Thymus (tissue), 11 donors: ENCODE measurements at regions not wholly inside any gene's neighbourhood (a gene's known extent, or its start where the extent isn't known, plus 50 kb on each side); places are given as distances from the start of the nearest gene placed in this dataset.

Experiments used
- DNase-seq, 9 donors: peaks; one replicate each; pipeline ENCODE4 v3.0.0-alpha.2; 2013; ENCODE audit warnings: low spot score in 9 of 9, low read depth in 6 of 9, missing footprints in 1 of 9
- H3K27ac ChIP-seq, 2 donors: one replicate each; pipeline ENCODE4 v1.5.1; 2013; ENCODE audit warnings: control low read depth in 1 of 2, low read depth in 1 of 2, low read length in 1 of 2, mild to moderate bottlenecking in 1 of 2, moderate library complexity in 1 of 2
- H3K27me3 ChIP-seq, 2 donors: one replicate each; pipeline ENCODE4 v1.5.1; 2013; ENCODE audit warnings: low read length in 1 of 2; ENCODE audit not compliant: control insufficient read depth in 2 of 2, insufficient read depth in 1 of 2
- H3K36me3 ChIP-seq, 2 donors: one replicate each; pipeline ENCODE4 v1.5.1; 2013; ENCODE audit warnings: low read length in 1 of 2, mild to moderate bottlenecking in 1 of 2, moderate library complexity in 1 of 2; ENCODE audit not compliant: control insufficient read depth in 2 of 2, insufficient read depth in 2 of 2
- H3K4me1 ChIP-seq, 2 donors: one replicate each; pipeline ENCODE4 v1.5.1; 2013; ENCODE audit warnings: low read length in 2 of 2; ENCODE audit not compliant: control insufficient read depth in 2 of 2, insufficient read depth in 2 of 2
- H3K4me3 ChIP-seq, 2 donors: one replicate each; pipeline ENCODE4 v1.5.1; 2013; ENCODE audit warnings: low read length in 2 of 2, control low read depth in 1 of 2, mild to moderate bottlenecking in 1 of 2
- H3K9me3 ChIP-seq, 2 donors: one replicate each; pipeline ENCODE4 v1.5.1; 2013; ENCODE audit warnings: low read length in 1 of 2, mild to moderate bottlenecking in 1 of 2; ENCODE audit not compliant: control insufficient read depth in 2 of 2, insufficient read depth in 1 of 2
- WGBS: extraction: QIAGEN DNeasy Blood & Tissue Kit; methylation state at CpG from one replicate; pipeline ENCODE4 v1.1.7; 2013; 5-methylcytosine and 5-hydroxymethylcytosine counted together
- donor health status: healthy.

GRCh38 chrX:101999644-102000539 is 68.1 kb upstream of the ZMAT1 start:
- Histone ChIP-seq H3K4me1 (no peaks in the 10 kb centered on the region), H3K27ac (no peak overlapping the region), H3K36me3 (no peaks in the 10 kb centered on the region), H3K4me3 (no peak overlapping the region), H3K9me3 (no peaks in the 10 kb centered on the region), H3K27me3 (no peaks in the 10 kb centered on the region)
- WGBS = 77% methylated on average over 7 of the region's 7 CpGs
- no peak for DNase-seq

- H3K27me3 ChIP-seq = no peaks in the 10 kb centered on the region
- no peak for DNase-seq
- no peak overlapping the region for H3K4me3 ChIP-seq
- no peaks in the 10 kb centered on the region for H3K36me3 ChIP-seq
- H3K27ac ChIP-seq = no peak overlapping the region
- no peaks in the 10 kb centered on the region for H3K9me3 ChIP-seq
- 96% methylated on average over 2 of the region's 2 CpGs for WGBS
- no peaks in the 10 kb centered on the region for H3K4me1 ChIP-seq
Measured at GRCh38 chrX:101993335-101993734, 61.5 kb upstream of the ZMAT1 start.

- WGBS = 43% methylated on average over 2 of the region's 2 CpGs
- H3K27me3 ChIP-seq = no peaks in the 10 kb centered on the region
- no peak for DNase-seq
- H3K4me3 ChIP-seq = no peak overlapping the region
- no peaks in the 10 kb centered on the region for H3K36me3 ChIP-seq
- H3K4me1 ChIP-seq = no peaks in the 10 kb centered on the region
- no peaks in the 10 kb centered on the region for H3K9me3 ChIP-seq
- no peak overlapping the region for H3K27ac ChIP-seq
Measured at GRCh38 chrX:101986586-101986985, 54.8 kb upstream of the ZMAT1 start.
